ENCODE measurements at regions not wholly inside any gene's neighbourhood (a gene's known extent, or its start where the extent isn't known, plus 50 kb on each side); places are given as distances from the start of the nearest gene placed in this dataset.

DNA sequence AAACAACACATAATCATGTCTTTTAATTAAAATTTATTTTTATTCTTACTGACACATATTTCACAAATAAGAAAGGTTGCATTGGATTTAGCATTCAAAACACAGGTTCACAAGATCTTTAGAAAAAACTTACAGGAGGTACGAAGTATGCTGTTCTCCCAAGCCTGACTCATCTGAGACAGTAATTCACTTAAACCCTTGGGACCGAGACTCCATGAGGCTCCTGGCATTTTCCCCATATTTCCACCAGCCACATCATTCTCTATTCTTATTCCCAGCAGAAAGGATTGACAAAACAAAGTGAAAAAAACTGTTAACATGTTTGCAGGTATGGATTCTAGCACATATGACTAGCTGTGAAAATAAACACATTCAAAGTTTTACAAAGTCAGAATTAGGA is 52.6 kb downstream of the CNTN3 start:
- Histone ChIP-seq H3K9ac (ENCODE audit: insufficient read depth, low read length, poor library complexity, severe bottlenecking) (no peak overlapping the region), H4K20me1 (ENCODE audit: insufficient read depth, low read length) (no peaks in the 10 kb centered on the region), H3K4me2 (replicated peaks; ENCODE audit: extremely low read depth, low read length, poor library complexity, severe bottlenecking) (no peak overlapping the region), H3K4me1 (ENCODE audit: control insufficient read depth in 1 of 2, insufficient read depth in 2 of 2, low read length in 2 of 2) (no peaks in the 10 kb centered on the region), H3K9me3 (replicated peaks in 1 of 2; ENCODE audit: control insufficient read depth in 1 of 2, insufficient read depth in 1 of 2, low read length in 2 of 2) (peaks cover 8 to 27% of the 10 kb centered on the region in 2 donors), H3K79me2 (ENCODE audit: insufficient read depth, low read length) (no peaks in the 10 kb centered on the region), H3K4me3 (replicated peaks in 1 of 3; ENCODE audit: low read depth in 2 of 3, low read length in 3 of 3) (no peak overlapping the region), H2AFZ (ENCODE audit: insufficient read depth, low read depth, low read length, poor library complexity, severe bottlenecking) (no peak overlapping the region), H3K27ac (ENCODE audit: low read depth in 1 of 2, low read length in 2 of 2) (no peak overlapping the region), H3K27me3 (ENCODE audit: control insufficient read depth in 2 of 2, insufficient read depth in 2 of 2, low read length in 2 of 2) (no peaks in the 10 kb centered on the region), H3K36me3 (replicated peaks in 1 of 2; ENCODE audit: control insufficient read depth in 1 of 2, insufficient read depth in 2 of 2, low read length in 2 of 2) (no peaks in the 10 kb centered on the region)
- Mint-ChIP-seq H3K4me3 (no peak overlapping the region), H3K27ac (no peak overlapping the region), H3K4me1 (no peaks in the 10 kb centered on the region), H3K9me3 (peaks cover 0 to 12% (median 2%) of the 10 kb centered on the region in 7 donors), H3K36me3 (no peaks in the 10 kb centered on the region), H3K27me3 (ENCODE audit: low read depth in 3 of 3) (peaks cover 0 to 2% (median 0%) of the 10 kb centered on the region in 3 donors)
- intact Hi-C loops (cut with micrococcal nuclease), result no loop called here
- DNase-seq, result no peak
- TF ChIP-seq, protein P1, sequence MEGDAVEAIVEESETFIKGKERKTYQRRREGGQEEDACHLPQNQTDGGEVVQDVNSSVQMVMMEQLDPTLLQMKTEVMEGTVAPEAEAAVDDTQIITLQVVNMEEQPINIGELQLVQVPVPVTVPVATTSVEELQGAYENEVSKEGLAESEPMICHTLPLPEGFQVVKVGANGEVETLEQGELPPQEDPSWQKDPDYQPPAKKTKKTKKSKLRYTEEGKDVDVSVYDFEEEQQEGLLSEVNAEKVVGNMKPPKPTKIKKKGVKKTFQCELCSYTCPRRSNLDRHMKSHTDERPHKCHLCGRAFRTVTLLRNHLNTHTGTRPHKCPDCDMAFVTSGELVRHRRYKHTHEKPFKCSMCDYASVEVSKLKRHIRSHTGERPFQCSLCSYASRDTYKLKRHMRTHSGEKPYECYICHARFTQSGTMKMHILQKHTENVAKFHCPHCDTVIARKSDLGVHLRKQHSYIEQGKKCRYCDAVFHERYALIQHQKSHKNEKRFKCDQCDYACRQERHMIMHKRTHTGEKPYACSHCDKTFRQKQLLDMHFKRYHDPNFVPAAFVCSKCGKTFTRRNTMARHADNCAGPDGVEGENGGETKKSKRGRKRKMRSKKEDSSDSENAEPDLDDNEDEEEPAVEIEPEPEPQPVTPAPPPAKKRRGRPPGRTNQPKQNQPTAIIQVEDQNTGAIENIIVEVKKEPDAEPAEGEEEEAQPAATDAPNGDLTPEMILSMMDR (IDR thresholded peaks at IDR 0.05), result no peak
- WGBS (ENCODE audit: insufficient coverage), result no CpG with 5 or more reads among the region's 2 CpGs

DNA sequence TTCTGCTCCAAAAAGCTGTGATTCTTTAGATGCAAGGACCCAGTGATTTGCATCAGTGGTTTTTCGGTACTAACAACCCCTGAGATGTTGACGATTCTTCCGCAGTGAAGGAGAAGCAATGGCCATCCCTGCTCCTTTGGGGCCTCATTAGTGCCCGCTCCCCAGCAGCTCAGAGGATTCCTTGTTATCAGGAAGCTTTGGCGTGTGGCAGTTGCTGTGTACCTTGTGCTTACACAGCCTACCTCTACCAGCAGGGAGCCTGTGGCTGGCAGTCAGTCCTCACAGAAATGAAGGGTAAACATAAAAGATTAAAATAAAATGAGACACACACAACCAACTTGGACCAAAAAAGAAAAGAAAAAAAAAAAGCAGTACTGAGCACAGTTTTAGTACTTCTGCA is 55.2 kb downstream of the CNTN3 start:
- no peaks in the 10 kb centered on the region for H3K79me2 ChIP-seq (ENCODE audit: insufficient read depth, low read length)
- Mint-ChIP-seq H3K4me1 (no peaks in the 10 kb centered on the region), H3K36me3 (no peaks in the 10 kb centered on the region), H3K27ac (no peak overlapping the region), H3K4me3 (no peak overlapping the region), H3K9me3 (peaks cover 0 to 12% (median 4%) of the 10 kb centered on the region in 7 donors), H3K27me3 (ENCODE audit: low read depth in 3 of 3) (peaks cover 0 to 2% (median 0%) of the 10 kb centered on the region in 3 donors)
- H2AFZ ChIP-seq (ENCODE audit: insufficient read depth, low read depth, low read length, poor library complexity, severe bottlenecking), result no peak overlapping the region
- H4K20me1 ChIP-seq (ENCODE audit: insufficient read depth, low read length), result no peaks in the 10 kb centered on the region
- H3K36me3 ChIP-seq (replicated peaks in 1 of 2; ENCODE audit: control insufficient read depth in 1 of 2, insufficient read depth in 2 of 2, low read length in 2 of 2), result no peaks in the 10 kb centered on the region
- H3K9ac ChIP-seq (ENCODE audit: insufficient read depth, low read length, poor library complexity, severe bottlenecking), result no peak overlapping the region
- H3K4me3 ChIP-seq (replicated peaks in 1 of 3; ENCODE audit: low read depth in 2 of 3, low read length in 3 of 3), result no peak overlapping the region
- H3K27me3 ChIP-seq (ENCODE audit: control insufficient read depth in 2 of 2, insufficient read depth in 2 of 2, low read length in 2 of 2), result no peaks in the 10 kb centered on the region
- DNase-seq, result no peak
- intact Hi-C loops (cut with micrococcal nuclease), result no loop called here
- peaks cover 7 to 8% of the 10 kb centered on the region in 2 donors for H3K9me3 ChIP-seq (replicated peaks in 1 of 2; ENCODE audit: control insufficient read depth in 1 of 2, insufficient read depth in 1 of 2, low read length in 2 of 2)
- H3K4me2 ChIP-seq (replicated peaks; ENCODE audit: extremely low read depth, low read length, poor library complexity, severe bottlenecking), result no peak overlapping the region
- H3K4me1 ChIP-seq (ENCODE audit: control insufficient read depth in 1 of 2, insufficient read depth in 2 of 2, low read length in 2 of 2), result no peaks in the 10 kb centered on the region
- TF ChIP-seq, protein P1 (IDR thresholded peaks at IDR 0.05), result no peak
- WGBS (ENCODE audit: insufficient coverage), result 100% methylated on average over 3 of the region's 5 CpGs
- H3K27ac ChIP-seq (ENCODE audit: low read depth in 1 of 2, low read length in 2 of 2), result no peak overlapping the region

All from CD14-positive monocyte (primary cell).